H1 (cell line): ENCODE measurements at regions not wholly inside any gene's neighbourhood (a gene's known extent, or its start where the extent isn't known, plus 50 kb on each side); places are given as distances from the start of the nearest gene placed in this dataset.

Experiments
- JUND ChIP-seq: IDR thresholded peaks from 2 replicates; pipeline ENCODE4 v1.6.1; 2011; ENCODE audit warnings: mild to moderate bottlenecking, improper control_type of control experiment, low read length
- KDM5A ChIP-seq: fragments of 200-600 bp; IDR thresholded peaks from 2 replicates; pipeline ENCODE4 v1.7.1; 2012; ENCODE audit warnings: mild to moderate bottlenecking, low read length, inconsistent platforms, mixed read lengths

- TF ChIP-seq KDM5A = no peak
- no peak for TF ChIP-seq JUND
These were observed 484.7 kb downstream of the ELAVL2 start (continued) for GRCh38 chr9:23341346-23341745.
